Muscle of arm (tissue), 1 donor: ENCODE measurements at regions not wholly inside any gene's neighbourhood (a gene's known extent, or its start where the extent isn't known, plus 50 kb on each side); places are given as distances from the start of the nearest gene placed in this dataset.
A peak's percentile ranks its signal among the peaks of the same experiment; 100 is the strongest.

ENCODE experiments used
- DNase-seq: peaks from one replicate; pipeline ENCODE4 v3.0.0-alpha.2; 2013

GRCh38 chr3:168394439-168394838 is 298.7 kb upstream of the GOLIM4 start:
- no peak for DNase-seq

- DNase-seq = no peak
Measured at GRCh38 chr3:168386301-168386700, 290.6 kb upstream of the GOLIM4 start.

GRCh38 chr3:168384990-168385389 is 289.3 kb upstream of the GOLIM4 start:
- no peak for DNase-seq

- DNase-seq = no peak
Measured at GRCh38 chr3:168383573-168383972, 287.8 kb upstream of the GOLIM4 start.

GRCh38 chr3:168371846-168372245 is 276.1 kb upstream of the GOLIM4 start:
- no peak for DNase-seq

- DNase-seq = no peak
Measured at GRCh38 chr3:168364967-168365366, 269.2 kb upstream of the GOLIM4 start.

GRCh38 chr3:168362661-168363247 is 267.0 kb upstream of the GOLIM4 start:
- no peak for DNase-seq

- no peak for DNase-seq
Measured at GRCh38 chr3:168362156-168362555, 266.4 kb upstream of the GOLIM4 start.

- DNase-seq = no peak
Measured at GRCh38 chr3:168360993-168361392, 265.3 kb upstream of the GOLIM4 start.

- DNase-seq = no peak
Measured at GRCh38 chr3:168342946-168343850, 247.5 kb upstream of the GOLIM4 start.

GRCh38 chr3:168341956-168342936 is 246.5 kb upstream of the GOLIM4 start:
- DNase-seq = peak; percentile 10

GRCh38 chr3:168341192-168341815 is 245.6 kb upstream of the GOLIM4 start:
- DNase-seq = peak; percentile 24

GRCh38 chr3:168338161-168338560 is 242.4 kb upstream of the GOLIM4 start:
- no peak for DNase-seq

GRCh38 chr3:168336276-168336675 is 240.6 kb upstream of the GOLIM4 start:
- no peak for DNase-seq

GRCh38 chr3:168333410-168333935 is 237.7 kb upstream of the GOLIM4 start:
- no peak for DNase-seq

GRCh38 chr3:168331756-168332155 is 236.0 kb upstream of the GOLIM4 start:
- no peak for DNase-seq

GRCh38 chr3:168330983-168331382 is 235.3 kb upstream of the GOLIM4 start:
- no peak for DNase-seq

GRCh38 chr3:168327856-168328255 is 232.1 kb upstream of the GOLIM4 start:
- peak; percentile 15 for DNase-seq

GRCh38 chr3:168325684-168326083 is 230.0 kb upstream of the GOLIM4 start:
- no peak for DNase-seq

- no peak for DNase-seq
Measured at GRCh38 chr3:168322941-168323340, 227.2 kb upstream of the GOLIM4 start.

- DNase-seq = no peak
Measured at GRCh38 chr3:168314166-168314565, 218.4 kb upstream of the GOLIM4 start.
